ENCODE measurements at regions not wholly inside any gene's neighbourhood (a gene's known extent, or its start where the extent isn't known, plus 50 kb on each side); places are given as distances from the start of the nearest gene placed in this dataset.

DNA sequence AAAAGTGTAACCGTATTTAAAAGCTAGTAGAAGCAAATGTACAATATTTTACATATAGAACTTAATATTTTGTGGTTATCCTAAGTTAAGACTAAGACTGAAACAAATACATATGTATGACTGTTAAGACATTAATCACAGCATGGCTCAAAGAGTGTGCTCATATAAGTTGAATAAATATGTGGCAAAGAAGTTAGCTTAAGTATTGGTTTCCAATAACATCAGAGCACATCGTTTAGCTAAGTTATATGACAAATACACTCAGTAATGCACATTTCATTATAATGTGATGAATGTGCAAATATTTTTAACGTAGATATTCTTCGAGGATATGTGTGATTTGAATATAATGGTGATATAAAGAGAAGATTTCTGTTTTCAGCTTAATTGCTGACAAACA lies 253.8 kb downstream of the SLITRK5 start:
- no peaks in the 10 kb centered on the region for H3K36me3 ChIP-seq (ENCODE audit: insufficient read depth)
- H2AFZ ChIP-seq, result no peak overlapping the region
- no peak for TF ChIP-seq EZH2phosphoT487 (IDR thresholded peaks at IDR 0.05; ENCODE audit: unreplicated experiment)
- no peak for TF ChIP-seq ZNF114 (CRISPR knock-in tag; IDR thresholded peaks at IDR 0.05)
- TF ChIP-seq ZNF331 (CRISPR knock-in tag; IDR thresholded peaks at IDR 0.05; ENCODE audit: low read depth), result no peak
- no peak for TF ChIP-seq CREB1 (CRISPR knock-in tag; IDR thresholded peaks at IDR 0.05; ENCODE audit: low read depth)
- no peak for TF ChIP-seq NANOG (IDR thresholded peaks at IDR 0.05; ENCODE audit: borderline replicate concordance)
- TF ChIP-seq JUNB (IDR thresholded peaks at IDR 0.05; ENCODE audit: unreplicated experiment), result no peak
- no peak for TF ChIP-seq ETS1 (IDR thresholded peaks at IDR 0.05)
- TF ChIP-seq EZH2 (IDR thresholded peaks at IDR 0.05; ENCODE audit: low read depth, unreplicated experiment), result no peak
- TF ChIP-seq ZNF462 (CRISPR knock-in tag; IDR thresholded peaks at IDR 0.05), result no peak
- TF ChIP-seq, protein P1, sequence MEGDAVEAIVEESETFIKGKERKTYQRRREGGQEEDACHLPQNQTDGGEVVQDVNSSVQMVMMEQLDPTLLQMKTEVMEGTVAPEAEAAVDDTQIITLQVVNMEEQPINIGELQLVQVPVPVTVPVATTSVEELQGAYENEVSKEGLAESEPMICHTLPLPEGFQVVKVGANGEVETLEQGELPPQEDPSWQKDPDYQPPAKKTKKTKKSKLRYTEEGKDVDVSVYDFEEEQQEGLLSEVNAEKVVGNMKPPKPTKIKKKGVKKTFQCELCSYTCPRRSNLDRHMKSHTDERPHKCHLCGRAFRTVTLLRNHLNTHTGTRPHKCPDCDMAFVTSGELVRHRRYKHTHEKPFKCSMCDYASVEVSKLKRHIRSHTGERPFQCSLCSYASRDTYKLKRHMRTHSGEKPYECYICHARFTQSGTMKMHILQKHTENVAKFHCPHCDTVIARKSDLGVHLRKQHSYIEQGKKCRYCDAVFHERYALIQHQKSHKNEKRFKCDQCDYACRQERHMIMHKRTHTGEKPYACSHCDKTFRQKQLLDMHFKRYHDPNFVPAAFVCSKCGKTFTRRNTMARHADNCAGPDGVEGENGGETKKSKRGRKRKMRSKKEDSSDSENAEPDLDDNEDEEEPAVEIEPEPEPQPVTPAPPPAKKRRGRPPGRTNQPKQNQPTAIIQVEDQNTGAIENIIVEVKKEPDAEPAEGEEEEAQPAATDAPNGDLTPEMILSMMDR (conservative IDR thresholded peaks at IDR 0.05; ENCODE audit: low read depth in 2 of 2), result no peak
- no peak for TF ChIP-seq STAT1 (IDR thresholded peaks at IDR 0.05; ENCODE audit: unreplicated experiment)
- no peak for TF ChIP-seq REST (IDR thresholded peaks at IDR 0.05; ENCODE audit: unreplicated experiment)
- TF ChIP-seq POLR2AphosphoS5 (IDR thresholded peaks at IDR 0.05; ENCODE audit: low read depth), result no peak
- H4K20me1 ChIP-seq (replicated peaks; ENCODE audit: insufficient read depth), result no peaks in the 10 kb centered on the region
- H3K27ac ChIP-seq (ENCODE audit: low read depth), result no peak overlapping the region
- H3K4me1 Mint-ChIP-seq, result peaks cover 5% of the 10 kb centered on the region; the same call in 2 of the 3 replicates
- DNase-seq (ENCODE audit: low spot score) (no peak), ATAC-seq (no peak)
- no peak overlapping the region for H3K27ac Mint-ChIP-seq
- H3K4me3 ChIP-seq, result no peak overlapping the region
- H3K4me3 Mint-ChIP-seq, result no peak overlapping the region
- H3K9me3 Mint-ChIP-seq, result no peaks in the 10 kb centered on the region
- no peaks in the 10 kb centered on the region for H3K79me2 ChIP-seq (replicated peaks; ENCODE audit: insufficient read depth)
- H3K36me3 Mint-ChIP-seq (ENCODE audit: low read depth), result no peaks in the 10 kb centered on the region
- no peaks in the 10 kb centered on the region for H3K27me3 Mint-ChIP-seq (ENCODE audit: insufficient read depth, low read depth, poor library complexity)
- H3K4me1 ChIP-seq (ENCODE audit: insufficient read depth), result no peaks in the 10 kb centered on the region
- H3K4me2 ChIP-seq, result no peak overlapping the region
- no peaks in the 10 kb centered on the region for H3K27me3 ChIP-seq (ENCODE audit: insufficient read depth)
- H3F3A ChIP-seq (replicated peaks; ENCODE audit: low read depth), result no peaks in the 10 kb centered on the region
- no peaks in the 10 kb centered on the region for H3K9me2 ChIP-seq (ENCODE audit: insufficient read depth)

Measured in GM23338 (cell line).